GM12874 (cell line): ENCODE measurements at regions not wholly inside any gene's neighbourhood (a gene's known extent, or its start where the extent isn't known, plus 50 kb on each side); places are given as distances from the start of the nearest gene placed in this dataset.

Source experiments
- TF ChIP-seq, protein P1 (sequence below): IDR thresholded peaks from 2 replicates; pipeline ENCODE4 v1.5.1; 2011; ENCODE audit warnings: low read depth, mild to moderate bottlenecking, control low read depth, low read length, moderate library complexity; ENCODE audit not compliant: insufficient read depth

- TF ChIP-seq, protein P1, sequence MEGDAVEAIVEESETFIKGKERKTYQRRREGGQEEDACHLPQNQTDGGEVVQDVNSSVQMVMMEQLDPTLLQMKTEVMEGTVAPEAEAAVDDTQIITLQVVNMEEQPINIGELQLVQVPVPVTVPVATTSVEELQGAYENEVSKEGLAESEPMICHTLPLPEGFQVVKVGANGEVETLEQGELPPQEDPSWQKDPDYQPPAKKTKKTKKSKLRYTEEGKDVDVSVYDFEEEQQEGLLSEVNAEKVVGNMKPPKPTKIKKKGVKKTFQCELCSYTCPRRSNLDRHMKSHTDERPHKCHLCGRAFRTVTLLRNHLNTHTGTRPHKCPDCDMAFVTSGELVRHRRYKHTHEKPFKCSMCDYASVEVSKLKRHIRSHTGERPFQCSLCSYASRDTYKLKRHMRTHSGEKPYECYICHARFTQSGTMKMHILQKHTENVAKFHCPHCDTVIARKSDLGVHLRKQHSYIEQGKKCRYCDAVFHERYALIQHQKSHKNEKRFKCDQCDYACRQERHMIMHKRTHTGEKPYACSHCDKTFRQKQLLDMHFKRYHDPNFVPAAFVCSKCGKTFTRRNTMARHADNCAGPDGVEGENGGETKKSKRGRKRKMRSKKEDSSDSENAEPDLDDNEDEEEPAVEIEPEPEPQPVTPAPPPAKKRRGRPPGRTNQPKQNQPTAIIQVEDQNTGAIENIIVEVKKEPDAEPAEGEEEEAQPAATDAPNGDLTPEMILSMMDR: no peak
Measured at GRCh38 chr4:137823007-137823406, 290.7 kb upstream of the PCDH18 start.

- TF ChIP-seq, protein P1: peak; percentile 52
Measured at GRCh38 chr4:137819964-137820383, 287.7 kb upstream of the PCDH18 start.

- TF ChIP-seq, protein P1: no peak
Measured at GRCh38 chr4:137812258-137812657, 280.0 kb upstream of the PCDH18 start.

- TF ChIP-seq, protein P1: no peak
Measured at GRCh38 chr4:137806420-137806819, 274.1 kb upstream of the PCDH18 start.

- TF ChIP-seq, protein P1: no peak
Measured at GRCh38 chr4:137804906-137805495, 272.7 kb upstream of the PCDH18 start.

- TF ChIP-seq, protein P1: no peak
Measured at GRCh38 chr4:137800861-137801260, 268.6 kb upstream of the PCDH18 start.

DNA sequence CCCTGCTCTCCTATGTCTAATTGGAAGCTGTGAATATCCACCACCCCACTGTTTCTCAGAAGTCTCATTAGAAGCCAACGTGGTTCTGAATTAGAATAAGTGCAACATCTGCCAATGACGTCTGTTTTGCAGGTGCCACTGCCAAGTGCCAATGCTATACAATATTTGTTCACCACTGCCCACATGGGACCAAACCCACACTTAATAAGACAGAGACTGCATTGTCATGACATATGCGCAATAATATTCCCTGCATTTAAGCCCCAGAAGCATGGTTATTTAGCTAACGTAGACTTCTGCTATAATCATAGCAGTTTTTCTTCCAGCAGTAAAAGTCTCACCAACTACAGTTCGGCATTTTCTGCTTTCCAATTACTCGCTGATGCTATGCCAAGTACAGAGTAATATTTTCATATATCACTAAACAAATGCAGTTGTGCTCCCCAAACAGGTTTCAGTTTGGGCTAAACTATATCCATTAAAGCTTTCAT is 262.5 kb upstream of the PCDH18 start:
- TF ChIP-seq, protein P1: no peak
